ENCODE measurements at regions not wholly inside any gene's neighbourhood (a gene's known extent, or its start where the extent isn't known, plus 50 kb on each side); places are given as distances from the start of the nearest gene placed in this dataset.

GRCh38 chr9:28032268-28032590 is 458.9 kb upstream of the C9orf72 start:
- DNase-seq = peak; percentile 67 to 86

GRCh38 chr9:28034242-28034641 is 461.0 kb upstream of the C9orf72 start:
- DNase-seq = no peak

GRCh38 chr9:28037968-28038367 is 464.7 kb upstream of the C9orf72 start:
- DNase-seq = no peak

GRCh38 chr9:28045051-28045450 is 471.8 kb upstream of the C9orf72 start:
- no peak for DNase-seq

GRCh38 chr9:28050046-28050445 is 476.8 kb upstream of the C9orf72 start:
- DNase-seq = no peak

GRCh38 chr9:28050941-28051340 is 477.7 kb upstream of the C9orf72 start:
- no peak for DNase-seq

GRCh38 chr9:28051559-28052503 is 478.6 kb upstream of the C9orf72 start:
- no peak for DNase-seq

- DNase-seq = no peak
Observed at GRCh38 chr9:28053096-28053777, 480.0 kb upstream of the C9orf72 start.

GRCh38 chr9:28056006-28056405 is 482.7 kb upstream of the C9orf72 start:
- DNase-seq = no peak

GRCh38 chr9:28056466-28056865 is 483.2 kb upstream of the C9orf72 start:
- no peak for DNase-seq

GRCh38 chr9:28059192-28059591 is 485.9 kb upstream of the C9orf72 start:
- no peak for DNase-seq

GRCh38 chr9:28064241-28064815 is 491.0 kb upstream of the C9orf72 start:
- DNase-seq = no peak

- DNase-seq = peak; percentile 12 to 61
Observed at GRCh38 chr9:28073270-28073669, 500.0 kb upstream of the C9orf72 start.

GRCh38 chr9:28079677-28080076 is 506.4 kb upstream of the C9orf72 start:
- DNase-seq = no peak

GRCh38 chr9:28082671-28083070 is 509.4 kb upstream of the C9orf72 start:
- no peak for DNase-seq

- DNase-seq = no peak
Observed at GRCh38 chr9:28086881-28087280, 513.6 kb upstream of the C9orf72 start.

- no peak for DNase-seq
Observed at GRCh38 chr9:28092981-28093936, 520.0 kb upstream of the C9orf72 start.

GRCh38 chr9:28101509-28101908 is 528.2 kb upstream of the C9orf72 start:
- DNase-seq = no peak

GRCh38 chr9:28105001-28105400 is 531.7 kb upstream of the C9orf72 start:
- DNase-seq = no peak

- peak in 1 of 2 experiments; percentile 2 for DNase-seq
Observed at GRCh38 chr9:28120184-28120583, 546.9 kb upstream of the C9orf72 start.

- DNase-seq = no peak
Observed at GRCh38 chr9:28120626-28121025, 547.3 kb upstream of the C9orf72 start.

GRCh38 chr9:28121366-28121765 is 548.1 kb upstream of the C9orf72 start:
- no peak for DNase-seq

GRCh38 chr9:28124917-28125316 is 551.6 kb upstream of the C9orf72 start:
- no peak for DNase-seq
